ENCODE measurements at regions not wholly inside any gene's neighbourhood (a gene's known extent, or its start where the extent isn't known, plus 50 kb on each side); places are given as distances from the start of the nearest gene placed in this dataset.

- CTCF ChIA-PET = no interaction called here
- TF ChIP-seq CTCF (IDR thresholded peaks at IDR 0.05; ENCODE audit: low read depth, low read length) = no peak
These were observed 289.9 kb downstream of the ZEB2 start for GRCh38 chr2:144230033-144230432.

GRCh38 chr2:144229296-144229695, 290.6 kb downstream of the ZEB2 start:
- Histone ChIP-seq H3K27me3 (ENCODE audit: control insufficient read depth, insufficient read depth, low read length) (no peaks in the 10 kb centered on the region), H3K4me3 (ENCODE audit: low read depth, low read length) (no peak overlapping the region), H3K27ac (ENCODE audit: low read depth, low read length) (no peak overlapping the region), H3K9me3 (ENCODE audit: control insufficient read depth, insufficient read depth, low read length) (no peaks in the 10 kb centered on the region)
- CTCF ChIA-PET = no interaction called here
- DNase-seq (ENCODE audit: low read depth, low spot score) = no peak
- no peak for TF ChIP-seq CTCF (IDR thresholded peaks at IDR 0.05; ENCODE audit: low read depth, low read length)
- POLR2A ChIA-PET = no interaction called here

More at GRCh38 chr2:144230033-144230432, 289.9 kb downstream of the ZEB2 start:
- no peak overlapping the region for H3K27ac ChIP-seq (ENCODE audit: low read depth, low read length)
- no peak overlapping the region for H3K4me3 ChIP-seq (ENCODE audit: low read depth, low read length)
- H3K9me3 ChIP-seq (ENCODE audit: control insufficient read depth, insufficient read depth, low read length) = no peaks in the 10 kb centered on the region
- POLR2A ChIA-PET = no interaction called here
- no peak for DNase-seq (ENCODE audit: low read depth, low spot score)
- H3K27me3 ChIP-seq (ENCODE audit: control insufficient read depth, insufficient read depth, low read length) = no peaks in the 10 kb centered on the region

- H3K27ac ChIP-seq (ENCODE audit: low read depth, low read length) = no peak overlapping the region
- no peak overlapping the region for H3K4me3 ChIP-seq (ENCODE audit: low read depth, low read length)
- no peaks in the 10 kb centered on the region for H3K27me3 ChIP-seq (ENCODE audit: control insufficient read depth, insufficient read depth, low read length)
- H3K9me3 ChIP-seq (ENCODE audit: control insufficient read depth, insufficient read depth, low read length) = no peaks in the 10 kb centered on the region
- ChIA-PET CTCF (no interaction called here), POLR2A (no interaction called here)
- DNase-seq (ENCODE audit: low read depth, low spot score) = no peak
- TF ChIP-seq CTCF (IDR thresholded peaks at IDR 0.05; ENCODE audit: low read depth, low read length) = no peak
These were observed 292.4 kb downstream of the ZEB2 start for GRCh38 chr2:144227427-144228105.

GRCh38 chr2:144225076-144225475, 294.8 kb downstream of the ZEB2 start:
- H3K4me3 ChIP-seq (ENCODE audit: low read depth, low read length) = no peak overlapping the region
- CTCF ChIA-PET = no interaction called here

More at GRCh38 chr2:144225076-144225475, 294.8 kb downstream of the ZEB2 start:
- no peaks in the 10 kb centered on the region for H3K27me3 ChIP-seq (ENCODE audit: control insufficient read depth, insufficient read depth, low read length)
- no peak for TF ChIP-seq CTCF (IDR thresholded peaks at IDR 0.05; ENCODE audit: low read depth, low read length)
- no peak overlapping the region for H3K27ac ChIP-seq (ENCODE audit: low read depth, low read length)
- no peak for DNase-seq (ENCODE audit: low read depth, low spot score)
- H3K9me3 ChIP-seq (ENCODE audit: control insufficient read depth, insufficient read depth, low read length) = no peaks in the 10 kb centered on the region
- POLR2A ChIA-PET = no interaction called here
